Lung (tissue), 11 donors: ENCODE measurements at regions not wholly inside any gene's neighbourhood (a gene's known extent, or its start where the extent isn't known, plus 50 kb on each side); places are given as distances from the start of the nearest gene placed in this dataset.

Experiments
- ATAC-seq: fragments of 200-7000 bp; cut with Tn5 transposase; one replicate; pipeline ENCODE4 v1.9.1; 2020; ENCODE audit warnings: moderate number of reproducible peaks; ENCODE audit not compliant: insufficient read depth, low FRiP score
- DNase-seq, 3 donors: peaks; one replicate each; pipeline ENCODE4 v3.0.0-alpha.2; 2013 to 2017
- H3K27ac ChIP-seq, 2 donors: one replicate each; pipeline ENCODE4 v1.5.1; 2013; ENCODE audit warnings: mild to moderate bottlenecking in 2 of 2, moderate library complexity in 2 of 2, control low read depth in 1 of 2, inconsistent platforms in 1 of 2, low read depth in 1 of 2, low read length in 1 of 2
- H3K27me3 ChIP-seq, 3 donors: one replicate each; pipeline ENCODE4 v1.5.1; 2013; ENCODE audit warnings: low read length in 2 of 3; ENCODE audit not compliant: control insufficient read depth in 3 of 3, insufficient read depth in 3 of 3
- H3K36me3 ChIP-seq, 4 donors: one replicate each; pipeline ENCODE4 v1.5.1; 2013; ENCODE audit warnings: low read length in 4 of 4, mild to moderate bottlenecking in 1 of 4, moderate library complexity in 1 of 4; ENCODE audit not compliant: control insufficient read depth in 4 of 4, insufficient read depth in 4 of 4
- H3K4me1 ChIP-seq, 5 donors: one replicate each; pipeline ENCODE4 v1.5.1; 2013; ENCODE audit warnings: low read length in 5 of 5, mild to moderate bottlenecking in 2 of 5, moderate library complexity in 1 of 5; ENCODE audit not compliant: control insufficient read depth in 5 of 5, insufficient read depth in 5 of 5
- H3K4me3 ChIP-seq: one replicate; pipeline ENCODE4 v1.5.1; 2013; ENCODE audit warnings: mild to moderate bottlenecking, control low read depth, moderate library complexity
- H3K9ac ChIP-seq, 2 donors: one replicate each; pipeline ENCODE4 v1.5.1; 2013; ENCODE audit warnings: low read length in 2 of 2, control low read depth in 1 of 2; ENCODE audit not compliant: insufficient read depth in 1 of 2
- H3K9me3 ChIP-seq, 4 donors: one replicate each; pipeline ENCODE4 v1.5.1; 2013; ENCODE audit warnings: low read length in 3 of 4, mild to moderate bottlenecking in 1 of 4, moderate library complexity in 1 of 4; ENCODE audit not compliant: control insufficient read depth in 4 of 4, insufficient read depth in 3 of 4
- CTCF ChIP-seq: IDR thresholded peaks from 2 replicates; pipeline ENCODE4 v1.5.1; 2012; ENCODE audit warnings: mild to moderate bottlenecking; ENCODE audit errors: control extremely low read depth, extremely low read depth
- WGBS, 2 donors: extraction: QIAGEN DNeasy Blood & Tissue Kit; methylation state at CpG; one replicate each; pipeline ENCODE4 v1.1.7; 2013; 5-methylcytosine and 5-hydroxymethylcytosine counted together
- donor health status: control.
- donor health status: control.
- donor health status: Bipolar disorder and iron deficiency.
- donor health status: healthy.
- donor health status: DM: yes; HTN: yes; CAD: no.

- WGBS, 2 donors = 71 to 91% methylated on average over 1 of the region's 1 CpG
- Histone ChIP-seq H3K36me3 (no peaks in the 10 kb centered on the region), H3K4me1 (no peaks in the 10 kb centered on the region), H3K9me3 (no peaks in the 10 kb centered on the region), H3K9ac (no peak overlapping the region), H3K27ac (no peak overlapping the region), H3K4me3 (no peak overlapping the region), H3K27me3 (no peaks in the 10 kb centered on the region)
- ATAC-seq = no peak
- TF ChIP-seq CTCF = no peak
- DNase-seq = peak in 1 of 3 donors; percentile 13
Measured at GRCh38 chr3:65210026-65210814, 522.4 kb upstream of the ADAMTS9 start.

GRCh38 chr3:65202395-65202794 lies 514.6 kb upstream of the ADAMTS9 start:
- DNase-seq (no peak), ATAC-seq (no peak)
- H3K27me3 ChIP-seq = no peaks in the 10 kb centered on the region
- H3K36me3 ChIP-seq = no peaks in the 10 kb centered on the region
- no peak overlapping the region for H3K27ac ChIP-seq
- H3K9ac ChIP-seq = no peak overlapping the region
- H3K9me3 ChIP-seq = no peaks in the 10 kb centered on the region
- H3K4me1 ChIP-seq = no peaks in the 10 kb centered on the region
- no peak for TF ChIP-seq CTCF
- WGBS, 2 donors = 92 to 94% methylated on average over 2 of the region's 2 CpGs
- H3K4me3 ChIP-seq = no peak overlapping the region

DNA sequence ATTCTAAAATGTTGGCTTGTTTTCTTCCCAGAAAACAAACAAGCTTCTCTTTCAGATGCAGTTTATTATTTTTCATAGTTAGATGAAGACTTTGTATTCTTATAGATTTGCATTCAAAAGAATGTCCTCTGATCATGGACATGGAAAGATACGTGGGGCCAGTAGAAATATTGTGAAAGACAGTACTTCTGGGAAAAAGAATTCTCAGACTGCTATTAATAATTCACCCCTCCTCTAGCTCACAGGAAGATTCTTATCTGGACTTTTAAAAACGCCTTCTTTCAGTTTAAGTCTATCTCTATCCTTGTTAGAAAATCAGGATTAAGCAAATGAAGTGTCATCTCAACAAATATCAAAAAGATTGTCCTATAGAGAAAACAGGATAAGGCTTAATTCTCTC lies 514.1 kb upstream of the ADAMTS9 start:
- Histone ChIP-seq H3K4me1 (no peaks in the 10 kb centered on the region), H3K27me3 (no peaks in the 10 kb centered on the region), H3K9me3 (no peaks in the 10 kb centered on the region), H3K4me3 (no peak overlapping the region), H3K36me3 (no peaks in the 10 kb centered on the region), H3K9ac (no peak overlapping the region), H3K27ac (no peak overlapping the region)
- no peak for TF ChIP-seq CTCF
- WGBS, 2 donors = 60 to 67% methylated on average over 2 of the region's 2 CpGs
- DNase-seq (no peak), ATAC-seq (no peak)
